T-helper 1 cell treated with Interleukin-12 subunit alpha and Interleukin-12 subunit beta and Interleukin-4 antibody, amounts not matched to agents 30 μg/mL and 1 μg/mL, for 36 hours (primary cell): ENCODE measurements at regions not wholly inside any gene's neighbourhood (a gene's known extent, or its start where the extent isn't known, plus 50 kb on each side); places are given as distances from the start of the nearest gene placed in this dataset.
"Not testable (repeated sequence)": the region's sequence is repeated elsewhere in the genome, so short reads cannot be mapped to it uniquely, and the experiment has no call there.

ENCODE experiments used
- H3K27ac Mint-ChIP-seq: one replicate; pipeline ENCODE4 v1.8.0; 2021; ENCODE audit warnings: mild to moderate bottlenecking, mixed read lengths
- H3K27me3 Mint-ChIP-seq: one replicate; pipeline ENCODE4 v1.8.0; 2021; ENCODE audit warnings: low read depth, mixed read lengths
- H3K36me3 Mint-ChIP-seq: one replicate; pipeline ENCODE4 v1.8.0; 2021; ENCODE audit warnings: low read depth, mixed read lengths
- H3K4me1 Mint-ChIP-seq: one replicate; pipeline ENCODE4 v1.8.0; 2021; ENCODE audit warnings: low read depth, mixed read lengths
- H3K4me3 Mint-ChIP-seq: one replicate; pipeline ENCODE4 v1.8.0; 2021; ENCODE audit warnings: mild to moderate bottlenecking, moderate library complexity, mixed read lengths
- H3K9me3 Mint-ChIP-seq: one replicate; pipeline ENCODE4 v1.8.0; 2021; ENCODE audit warnings: mixed read lengths

- no peaks in the 10 kb centered on the region for H3K9me3 Mint-ChIP-seq
- no peaks in the 10 kb centered on the region for H3K27me3 Mint-ChIP-seq
- no peaks in the 10 kb centered on the region for H3K4me1 Mint-ChIP-seq
- no peak overlapping the region for H3K4me3 Mint-ChIP-seq
- H3K36me3 Mint-ChIP-seq: no peaks in the 10 kb centered on the region
- no peak overlapping the region for H3K27ac Mint-ChIP-seq
Measured at GRCh38 chr2:71923887-71924533, 223.7 kb downstream of the CYP26B1 start.

- H3K27ac Mint-ChIP-seq: no peak overlapping the region
- H3K9me3 Mint-ChIP-seq: no peaks in the 10 kb centered on the region
- no peaks in the 10 kb centered on the region for H3K36me3 Mint-ChIP-seq
- no peaks in the 10 kb centered on the region for H3K4me1 Mint-ChIP-seq
- no peak overlapping the region for H3K4me3 Mint-ChIP-seq
- H3K27me3 Mint-ChIP-seq: no peaks in the 10 kb centered on the region
Measured at GRCh38 chr2:71923143-71923525, 224.5 kb downstream of the CYP26B1 start.

- H3K4me3 Mint-ChIP-seq: no peak overlapping the region
- no peak overlapping the region for H3K27ac Mint-ChIP-seq
Measured at GRCh38 chr2:71922499-71923142, 225.0 kb downstream of the CYP26B1 start.

GRCh38 chr2:71922091-71922490 is 225.6 kb downstream of the CYP26B1 start:
- no peaks in the 10 kb centered on the region for H3K9me3 Mint-ChIP-seq
- no peaks in the 10 kb centered on the region for H3K4me1 Mint-ChIP-seq
- no peak overlapping the region for H3K4me3 Mint-ChIP-seq
- no peak overlapping the region for H3K27ac Mint-ChIP-seq
- no peaks in the 10 kb centered on the region for H3K27me3 Mint-ChIP-seq
- no peaks in the 10 kb centered on the region for H3K36me3 Mint-ChIP-seq

More at GRCh38 chr2:71922499-71923142, 225.0 kb downstream of the CYP26B1 start:
- no peaks in the 10 kb centered on the region for H3K36me3 Mint-ChIP-seq
- H3K4me1 Mint-ChIP-seq: no peaks in the 10 kb centered on the region
- no peaks in the 10 kb centered on the region for H3K9me3 Mint-ChIP-seq
- no peaks in the 10 kb centered on the region for H3K27me3 Mint-ChIP-seq

- H3K36me3 Mint-ChIP-seq, H3K4me3 Mint-ChIP-seq, H3K27ac Mint-ChIP-seq, H3K27me3 Mint-ChIP-seq, H3K9me3 Mint-ChIP-seq, H3K4me1 Mint-ChIP-seq: not testable (repeated sequence)
Measured at GRCh38 chr2:71920819-71921218, 226.8 kb downstream of the CYP26B1 start.

- no peak overlapping the region for H3K27ac Mint-ChIP-seq
- H3K9me3 Mint-ChIP-seq: no peaks in the 10 kb centered on the region
- peaks cover 5% of the 10 kb centered on the region for H3K27me3 Mint-ChIP-seq
Measured at GRCh38 chr2:71919708-71920107, 228.0 kb downstream of the CYP26B1 start.

GRCh38 chr2:71910277-71910676 is 237.4 kb downstream of the CYP26B1 start:
- Mint-ChIP-seq H3K27ac (no peak overlapping the region), H3K4me1 (no peaks in the 10 kb centered on the region), H3K9me3 (peaks cover 6% of the 10 kb centered on the region), H3K4me3 (no peak overlapping the region), H3K27me3 (no peaks in the 10 kb centered on the region), H3K36me3 (no peaks in the 10 kb centered on the region)

More at GRCh38 chr2:71919708-71920107, 228.0 kb downstream of the CYP26B1 start:
- Mint-ChIP-seq H3K4me3 (no peak overlapping the region), H3K4me1 (no peaks in the 10 kb centered on the region), H3K36me3 (no peaks in the 10 kb centered on the region)

GRCh38 chr2:71908798-71909197 is 238.9 kb downstream of the CYP26B1 start:
- no peaks in the 10 kb centered on the region for H3K36me3 Mint-ChIP-seq
- peaks cover 6% of the 10 kb centered on the region for H3K9me3 Mint-ChIP-seq
- no peaks in the 10 kb centered on the region for H3K4me1 Mint-ChIP-seq
- H3K4me3 Mint-ChIP-seq: no peak overlapping the region
- no peak overlapping the region for H3K27ac Mint-ChIP-seq
- no peaks in the 10 kb centered on the region for H3K27me3 Mint-ChIP-seq

- Mint-ChIP-seq H3K36me3 (no peaks in the 10 kb centered on the region), H3K4me3 (no peak overlapping the region), H3K27me3 (no peaks in the 10 kb centered on the region), H3K27ac (no peak overlapping the region), H3K4me1 (no peaks in the 10 kb centered on the region), H3K9me3 (peaks cover 6% of the 10 kb centered on the region)
Measured at GRCh38 chr2:71907503-71907902, 240.2 kb downstream of the CYP26B1 start.

- H3K4me1 Mint-ChIP-seq: no peaks in the 10 kb centered on the region
- H3K4me3 Mint-ChIP-seq: no peak overlapping the region
- no peaks in the 10 kb centered on the region for H3K27me3 Mint-ChIP-seq
- H3K27ac Mint-ChIP-seq: no peak overlapping the region
- no peaks in the 10 kb centered on the region for H3K36me3 Mint-ChIP-seq
- H3K9me3 Mint-ChIP-seq: peaks cover 6% of the 10 kb centered on the region
Measured at GRCh38 chr2:71906357-71906973, 241.2 kb downstream of the CYP26B1 start.

- Mint-ChIP-seq H3K9me3 (peaks cover 6% of the 10 kb centered on the region), H3K27ac (no peak overlapping the region), H3K4me3 (no peak overlapping the region), H3K27me3 (no peaks in the 10 kb centered on the region), H3K36me3 (no peaks in the 10 kb centered on the region), H3K4me1 (no peaks in the 10 kb centered on the region)
Measured at GRCh38 chr2:71905205-71905604, 242.5 kb downstream of the CYP26B1 start.

GRCh38 chr2:71903841-71904240 is 243.8 kb downstream of the CYP26B1 start:
- H3K4me1 Mint-ChIP-seq: no peaks in the 10 kb centered on the region
- H3K27ac Mint-ChIP-seq: no peak overlapping the region
- no peaks in the 10 kb centered on the region for H3K36me3 Mint-ChIP-seq
- H3K9me3 Mint-ChIP-seq: no peaks in the 10 kb centered on the region
- no peaks in the 10 kb centered on the region for H3K27me3 Mint-ChIP-seq
- no peak overlapping the region for H3K4me3 Mint-ChIP-seq

GRCh38 chr2:71901466-71901865 is 246.2 kb downstream of the CYP26B1 start:
- no peak overlapping the region for H3K27ac Mint-ChIP-seq
- H3K27me3 Mint-ChIP-seq: no peaks in the 10 kb centered on the region

GRCh38 chr2:71898851-71899681 is 248.6 kb downstream of the CYP26B1 start:
- no peaks in the 10 kb centered on the region for H3K9me3 Mint-ChIP-seq
- no peak overlapping the region for H3K4me3 Mint-ChIP-seq
- H3K36me3 Mint-ChIP-seq: no peaks in the 10 kb centered on the region
- H3K27me3 Mint-ChIP-seq: no peaks in the 10 kb centered on the region
- no peaks in the 10 kb centered on the region for H3K4me1 Mint-ChIP-seq
- no peak overlapping the region for H3K27ac Mint-ChIP-seq

More at GRCh38 chr2:71901466-71901865, 246.2 kb downstream of the CYP26B1 start:
- H3K4me3 Mint-ChIP-seq: no peak overlapping the region
- H3K9me3 Mint-ChIP-seq: no peaks in the 10 kb centered on the region
- H3K36me3 Mint-ChIP-seq: no peaks in the 10 kb centered on the region
- no peaks in the 10 kb centered on the region for H3K4me1 Mint-ChIP-seq
